Activated CD8-positive, alpha-beta memory T cell treated with anti-CD3 and anti-CD28 coated beads for 24 hours (primary cell): ENCODE measurements at regions not wholly inside any gene's neighbourhood (a gene's known extent, or its start where the extent isn't known, plus 50 kb on each side); places are given as distances from the start of the nearest gene placed in this dataset.
"Not testable (repeated sequence)": the region's sequence is repeated elsewhere in the genome, so short reads cannot be mapped to it uniquely, and the experiment has no call there.

Source experiments
- DNase-seq: peaks from one replicate; pipeline ENCODE4 v3.0.0-alpha.2; 2020

- DNase-seq = no peak
These were observed 68.5 kb downstream of the TMCO5A start for GRCh38 chr15:38002883-38003477.

GRCh38 chr15:38004218-38004861, 69.9 kb downstream of the TMCO5A start:
- DNase-seq = no peak

GRCh38 chr15:38005953-38006808, 71.7 kb downstream of the TMCO5A start:
- DNase-seq = no peak

- DNase-seq = no peak
These were observed 76.0 kb downstream of the TMCO5A start for GRCh38 chr15:38010395-38010794.

GRCh38 chr15:38012894-38013293, 78.5 kb downstream of the TMCO5A start:
- no peak for DNase-seq

- no peak for DNase-seq
These were observed 83.3 kb downstream of the TMCO5A start for GRCh38 chr15:38017721-38018120.

GRCh38 chr15:38019066-38019465, 84.6 kb downstream of the TMCO5A start:
- no peak for DNase-seq

GRCh38 chr15:38021259-38021658, 86.8 kb downstream of the TMCO5A start:
- DNase-seq = no peak

- DNase-seq = no peak
These were observed 90.1 kb downstream of the TMCO5A start for GRCh38 chr15:38024293-38025091.

- not testable (repeated sequence) for DNase-seq
These were observed 91.2 kb downstream of the TMCO5A start for GRCh38 chr15:38025656-38026055.

- no peak for DNase-seq
These were observed 94.4 kb downstream of the TMCO5A start for GRCh38 chr15:38028869-38029268.

- no peak for DNase-seq
These were observed 95.3 kb downstream of the TMCO5A start for GRCh38 chr15:38029736-38030135.

- DNase-seq = no peak
These were observed 96.2 kb downstream of the TMCO5A start for GRCh38 chr15:38030609-38031008.

GRCh38 chr15:38035701-38036100, 101.3 kb downstream of the TMCO5A start:
- no peak for DNase-seq

GRCh38 chr15:38036790-38037338, 102.4 kb downstream of the TMCO5A start:
- no peak for DNase-seq

GRCh38 chr15:38038659-38039442, 104.4 kb downstream of the TMCO5A start:
- no peak for DNase-seq

GRCh38 chr15:38040615-38041014, 106.2 kb downstream of the TMCO5A start:
- no peak for DNase-seq

GRCh38 chr15:38041576-38041975, 107.1 kb downstream of the TMCO5A start:
- DNase-seq = no peak

GRCh38 chr15:38042211-38042610, 107.8 kb downstream of the TMCO5A start:
- no peak for DNase-seq

- no peak for DNase-seq
These were observed 108.4 kb downstream of the TMCO5A start for GRCh38 chr15:38042707-38043445.
